K562 (cell line): ENCODE measurements at regions not wholly inside any gene's neighbourhood (a gene's known extent, or its start where the extent isn't known, plus 50 kb on each side); places are given as distances from the start of the nearest gene placed in this dataset.

Source experiments
- BRCA1 ChIP-seq, 2 experiments: fragments of 450-650 bp in 1 of 2; sonication (generic) in 1 of 2; formaldehyde crosslinking in 1 of 2; IDR thresholded peaks; 2 replicates each; pipeline versions ENCODE4 v1.5.0 to v1.6.1; 2017 to 2020; ENCODE audit warnings: mild to moderate bottlenecking in 1 of 2, missing genetic modification reagents in 1 of 2
- CREB5 ChIP-seq: fragments of 250-450 bp; sonication (Bioruptor Pico); IDR thresholded peaks from 2 replicates; pipeline ENCODE4 v1.5.0; 2020; ENCODE audit warnings: mild to moderate bottlenecking
- E2F4 ChIP-seq: sonication (generic); formaldehyde crosslinking; IDR thresholded peaks from 2 replicates; pipeline ENCODE4 v1.8.0; 2022; ENCODE audit warnings: mild to moderate bottlenecking, low read depth, missing genetic modification reagents
- HDAC8 ChIP-seq: fragments of 450-650 bp; IDR thresholded peaks from 2 replicates; pipeline ENCODE4 v1.6.1; 2016; ENCODE audit warnings: mild to moderate bottlenecking, missing genetic modification characterization, moderate library complexity, missing compliant biosample characterization
- POLR2A ChIP-seq: fragments of 450-650 bp; conservative IDR thresholded peaks from 2 replicates; pipeline ENCODE4 v1.6.1; 2016
- SIN3A ChIP-seq, 2 experiments: fragments of 150-350 bp in 1 of 2; IDR thresholded peaks; 2 replicates each; pipeline ENCODE4 v1.6.1; 2011 to 2016; ENCODE audit warnings: borderline replicate concordance in 2 of 2, low read depth in 2 of 2, low read length in 2 of 2, mild to moderate bottlenecking in 2 of 2, moderate library complexity in 2 of 2; ENCODE audit not compliant: control insufficient read depth in 1 of 2
- TAF15 ChIP-seq: fragments of 200-400 bp; formaldehyde crosslinking; IDR thresholded peaks from 2 replicates; pipeline ENCODE4 v1.6.1; 2017; ENCODE audit warnings: mild to moderate bottlenecking, low read depth, low read length, moderate library complexity
- WHSC1 ChIP-seq: IDR thresholded peaks from one replicate; pipeline ENCODE4 v1.6.1; 2012; ENCODE audit warnings: low read length, control low read depth, inconsistent platforms
- TF ChIP-seq, protein P1 (sequence below): sonication (generic); formaldehyde crosslinking; IDR thresholded peaks from 2 replicates; pipeline ENCODE4 v1.9.0; 2022; ENCODE audit warnings: mild to moderate bottlenecking, missing genetic modification reagents
- TF ChIP-seq, protein P2 (sequence below): fragments of 450-650 bp; IDR thresholded peaks from 2 replicates; pipeline ENCODE4 v1.6.1; 2018; ENCODE audit not compliant: partially characterized antibody

DNA sequence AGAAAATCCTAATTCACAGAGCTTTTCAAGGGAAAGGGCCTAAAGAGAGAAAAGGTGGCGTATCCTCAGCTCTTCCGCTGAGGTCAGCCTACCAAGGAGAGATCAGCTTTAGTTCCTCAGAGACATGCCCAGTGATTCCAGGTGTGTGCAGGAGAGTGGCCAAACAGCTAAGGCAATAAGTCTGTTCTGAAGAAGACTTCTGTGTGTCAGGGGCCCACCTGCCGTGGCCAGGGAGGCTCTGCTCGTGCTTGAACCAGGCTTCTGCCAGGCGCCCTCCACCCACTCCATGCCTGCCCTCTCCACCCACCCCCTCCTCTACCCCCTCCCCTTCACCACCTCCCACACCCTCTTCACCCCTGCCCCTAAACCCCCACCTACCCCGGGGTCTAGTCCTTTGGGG, 67.4 kb upstream of the ARMC2 start:
- no peak for TF ChIP-seq HDAC8 (tag)
- no peak for TF ChIP-seq SIN3A (IDR thresholded peaks at IDR 0.05; ENCODE audit: borderline replicate concordance in 2 of 2, control insufficient read depth in 1 of 2, low read depth in 2 of 2, low read length in 2 of 2)
- TF ChIP-seq BRCA1 (IDR thresholded peaks at IDR 0.05): no peak
- TF ChIP-seq BRCA1 (CRISPR knock-in tag; IDR thresholded peaks at IDR 0.05): no peak
- TF ChIP-seq, protein P1, sequence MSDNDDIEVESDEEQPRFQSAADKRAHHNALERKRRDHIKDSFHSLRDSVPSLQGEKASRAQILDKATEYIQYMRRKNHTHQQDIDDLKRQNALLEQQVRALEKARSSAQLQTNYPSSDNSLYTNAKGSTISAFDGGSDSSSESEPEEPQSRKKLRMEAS (CRISPR knock-in tag): no peak
- no peak for TF ChIP-seq WHSC1
- no peak for TF ChIP-seq POLR2A
- no peak for TF ChIP-seq E2F4 (CRISPR knock-in tag)
- TF ChIP-seq, protein P2, sequence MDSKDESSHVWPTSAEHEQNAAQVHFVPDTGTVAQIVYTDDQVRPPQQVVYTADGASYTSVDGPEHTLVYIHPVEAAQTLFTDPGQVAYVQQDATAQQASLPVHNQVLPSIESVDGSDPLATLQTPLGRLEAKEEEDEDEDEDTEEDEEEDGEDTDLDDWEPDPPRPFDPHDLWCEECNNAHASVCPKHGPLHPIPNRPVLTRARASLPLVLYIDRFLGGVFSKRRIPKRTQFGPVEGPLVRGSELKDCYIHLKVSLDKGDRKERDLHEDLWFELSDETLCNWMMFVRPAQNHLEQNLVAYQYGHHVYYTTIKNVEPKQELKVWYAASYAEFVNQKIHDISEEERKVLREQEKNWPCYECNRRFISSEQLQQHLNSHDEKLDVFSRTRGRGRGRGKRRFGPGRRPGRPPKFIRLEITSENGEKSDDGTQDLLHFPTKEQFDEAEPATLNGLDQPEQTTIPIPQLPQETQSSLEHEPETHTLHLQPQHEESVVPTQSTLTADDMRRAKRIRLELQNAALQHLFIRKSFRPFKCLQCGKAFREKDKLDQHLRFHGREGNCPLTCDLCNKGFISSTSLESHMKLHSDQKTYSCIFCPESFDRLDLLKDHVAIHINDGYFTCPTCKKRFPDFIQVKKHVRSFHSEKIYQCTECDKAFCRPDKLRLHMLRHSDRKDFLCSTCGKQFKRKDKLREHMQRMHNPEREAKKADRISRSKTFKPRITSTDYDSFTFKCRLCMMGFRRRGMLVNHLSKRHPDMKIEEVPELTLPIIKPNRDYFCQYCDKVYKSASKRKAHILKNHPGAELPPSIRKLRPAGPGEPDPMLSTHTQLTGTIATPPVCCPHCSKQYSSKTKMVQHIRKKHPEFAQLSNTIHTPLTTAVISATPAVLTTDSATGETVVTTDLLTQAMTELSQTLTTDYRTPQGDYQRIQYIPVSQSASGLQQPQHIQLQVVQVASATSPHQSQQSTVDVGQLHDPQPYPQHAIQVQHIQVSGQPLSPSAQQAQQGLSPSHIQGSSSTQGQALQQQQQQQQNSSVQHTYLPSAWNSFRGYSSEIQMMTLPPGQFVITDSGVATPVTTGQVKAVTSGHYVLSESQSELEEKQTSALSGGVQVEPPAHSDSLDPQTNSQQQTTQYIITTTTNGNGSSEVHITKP: no peak
- no peak for TF ChIP-seq TAF15
- TF ChIP-seq CREB5: no peak
